ENCODE measurements at regions not wholly inside any gene's neighbourhood (a gene's known extent, or its start where the extent isn't known, plus 50 kb on each side); places are given as distances from the start of the nearest gene placed in this dataset.

- no peak for TF ChIP-seq PPARA (CRISPR knock-in tag; IDR thresholded peaks at IDR 0.05; ENCODE audit: borderline replicate concordance)
- TF ChIP-seq POU6F1 (CRISPR knock-in tag; IDR thresholded peaks at IDR 0.05; ENCODE audit: borderline replicate concordance, low read depth), result no peak
- TF ChIP-seq ZC3H10 (CRISPR knock-in tag; IDR thresholded peaks at IDR 0.05), result no peak
- no peak for TF ChIP-seq RARB (CRISPR knock-in tag; IDR thresholded peaks at IDR 0.05)
- TF ChIP-seq, protein P1, sequence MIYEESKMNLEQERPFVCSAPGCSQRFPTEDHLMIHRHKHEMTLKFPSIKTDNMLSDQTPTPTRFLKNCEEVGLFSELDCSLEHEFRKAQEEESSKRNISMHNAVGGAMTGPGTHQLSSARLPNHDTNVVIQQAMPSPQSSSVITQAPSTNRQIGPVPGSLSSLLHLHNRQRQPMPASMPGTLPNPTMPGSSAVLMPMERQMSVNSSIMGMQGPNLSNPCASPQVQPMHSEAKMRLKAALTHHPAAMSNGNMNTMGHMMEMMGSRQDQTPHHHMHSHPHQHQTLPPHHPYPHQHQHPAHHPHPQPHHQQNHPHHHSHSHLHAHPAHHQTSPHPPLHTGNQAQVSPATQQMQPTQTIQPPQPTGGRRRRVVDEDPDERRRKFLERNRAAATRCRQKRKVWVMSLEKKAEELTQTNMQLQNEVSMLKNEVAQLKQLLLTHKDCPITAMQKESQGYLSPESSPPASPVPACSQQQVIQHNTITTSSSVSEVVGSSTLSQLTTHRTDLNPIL (CRISPR knock-in tag; IDR thresholded peaks at IDR 0.05; ENCODE audit: low read depth), result no peak
- TF ChIP-seq ZNF565 (CRISPR knock-in tag; conservative IDR thresholded peaks at IDR 0.05; ENCODE audit: low read depth), result no peak
- TF ChIP-seq ZFP30 (CRISPR knock-in tag; IDR thresholded peaks at IDR 0.05), result no peak
- ATAC-seq, result no peak
These were observed 132.5 kb upstream of the DPT start for GRCh38 chr1:168861421-168862004.

- TF ChIP-seq ARNTL (CRISPR knock-in tag; IDR thresholded peaks at IDR 0.05; ENCODE audit: borderline replicate concordance, low read depth) (no peak), ISL1 (CRISPR knock-in tag; IDR thresholded peaks at IDR 0.05) (peak; percentile 88)
- ATAC-seq, result no peak
These were observed 134.8 kb upstream of the DPT start for GRCh38 chr1:168863772-168864171.

DNA sequence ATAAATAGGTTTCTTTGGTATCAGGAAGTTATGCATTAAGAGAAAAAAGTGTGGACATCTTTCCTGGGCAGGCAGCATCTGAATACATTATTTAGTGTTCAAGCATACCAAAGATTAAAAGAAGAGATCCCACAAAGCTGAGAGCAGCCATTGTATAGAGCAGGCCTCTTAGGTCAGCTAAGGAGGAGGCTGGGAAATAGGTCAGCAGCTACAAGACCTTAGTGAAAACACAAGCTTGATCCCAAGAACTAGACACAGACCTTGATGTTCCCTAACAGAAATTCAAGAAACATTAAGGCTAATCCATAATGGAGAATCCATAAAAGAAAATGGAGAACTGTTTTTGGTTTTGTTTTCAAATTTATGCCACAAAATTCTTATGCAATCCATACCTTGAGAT is 135.3 kb upstream of the DPT start:
- ATAC-seq, result no peak

GRCh38 chr1:168865850-168866620 is 137.0 kb upstream of the DPT start:
- TF ChIP-seq PPARA (CRISPR knock-in tag; IDR thresholded peaks at IDR 0.05; ENCODE audit: borderline replicate concordance) (no peak), RARB (CRISPR knock-in tag; IDR thresholded peaks at IDR 0.05) (no peak), TOX (CRISPR knock-in tag; IDR thresholded peaks at IDR 0.05; ENCODE audit: borderline replicate concordance) (no peak), ZNF565 (CRISPR knock-in tag; conservative IDR thresholded peaks at IDR 0.05; ENCODE audit: low read depth) (no peak)
- TF ChIP-seq, protein P2, sequence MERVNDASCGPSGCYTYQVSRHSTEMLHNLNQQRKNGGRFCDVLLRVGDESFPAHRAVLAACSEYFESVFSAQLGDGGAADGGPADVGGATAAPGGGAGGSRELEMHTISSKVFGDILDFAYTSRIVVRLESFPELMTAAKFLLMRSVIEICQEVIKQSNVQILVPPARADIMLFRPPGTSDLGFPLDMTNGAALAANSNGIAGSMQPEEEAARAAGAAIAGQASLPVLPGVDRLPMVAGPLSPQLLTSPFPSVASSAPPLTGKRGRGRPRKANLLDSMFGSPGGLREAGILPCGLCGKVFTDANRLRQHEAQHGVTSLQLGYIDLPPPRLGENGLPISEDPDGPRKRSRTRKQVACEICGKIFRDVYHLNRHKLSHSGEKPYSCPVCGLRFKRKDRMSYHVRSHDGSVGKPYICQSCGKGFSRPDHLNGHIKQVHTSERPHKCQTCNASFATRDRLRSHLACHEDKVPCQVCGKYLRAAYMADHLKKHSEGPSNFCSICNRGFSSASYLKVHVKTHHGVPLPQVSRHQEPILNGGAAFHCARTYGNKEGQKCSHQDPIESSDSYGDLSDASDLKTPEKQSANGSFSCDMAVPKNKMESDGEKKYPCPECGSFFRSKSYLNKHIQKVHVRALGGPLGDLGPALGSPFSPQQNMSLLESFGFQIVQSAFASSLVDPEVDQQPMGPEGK (CRISPR knock-in tag; IDR thresholded peaks at IDR 0.05; ENCODE audit: borderline replicate concordance), result no peak
- no peak for ATAC-seq

More for the DNA sequence above, 135.3 kb upstream of the DPT start:
- TF ChIP-seq BACH2 (CRISPR knock-in tag; IDR thresholded peaks at IDR 0.05; ENCODE audit: borderline replicate concordance) (no peak), ZFP30 (CRISPR knock-in tag; IDR thresholded peaks at IDR 0.05) (no peak), PPARA (CRISPR knock-in tag; IDR thresholded peaks at IDR 0.05; ENCODE audit: borderline replicate concordance) (no peak), OSR1 (CRISPR knock-in tag; IDR thresholded peaks at IDR 0.05) (no peak), TOX (CRISPR knock-in tag; IDR thresholded peaks at IDR 0.05; ENCODE audit: borderline replicate concordance) (no peak), TCF4 (CRISPR knock-in tag; IDR thresholded peaks at IDR 0.05; ENCODE audit: borderline replicate concordance) (no peak)
- TF ChIP-seq, protein P2 (CRISPR knock-in tag; IDR thresholded peaks at IDR 0.05; ENCODE audit: borderline replicate concordance), result no peak

- ATAC-seq, result no peak
- TF ChIP-seq TOX (CRISPR knock-in tag; IDR thresholded peaks at IDR 0.05; ENCODE audit: borderline replicate concordance) (no peak), ZFP3 (CRISPR knock-in tag; IDR thresholded peaks at IDR 0.05) (no peak), TCF4 (CRISPR knock-in tag; IDR thresholded peaks at IDR 0.05; ENCODE audit: borderline replicate concordance) (no peak), ISL1 (CRISPR knock-in tag; IDR thresholded peaks at IDR 0.05) (no peak), SNAI2 (CRISPR knock-in tag; IDR thresholded peaks at IDR 0.05) (no peak), ZNF565 (CRISPR knock-in tag; conservative IDR thresholded peaks at IDR 0.05; ENCODE audit: low read depth) (no peak), OSR1 (CRISPR knock-in tag; IDR thresholded peaks at IDR 0.05) (no peak), ZNF70 (CRISPR knock-in tag; IDR thresholded peaks at IDR 0.05) (no peak), CSDC2 (CRISPR knock-in tag; IDR thresholded peaks at IDR 0.05) (no peak)
- TF ChIP-seq, protein P2 (CRISPR knock-in tag; IDR thresholded peaks at IDR 0.05; ENCODE audit: borderline replicate concordance), result no peak
These were observed 139.1 kb upstream of the DPT start for GRCh38 chr1:168867941-168868634.
